Panc1 (cell line): ENCODE measurements at regions not wholly inside any gene's neighbourhood (a gene's known extent, or its start where the extent isn't known, plus 50 kb on each side); places are given as distances from the start of the nearest gene placed in this dataset.

Source experiments
- ATAC-seq: fragments of 200-7000 bp; cut with Tn5 transposase; 2 replicates; pipeline ENCODE4 v1.9.1; 2020; ENCODE audit warnings: mild to moderate bottlenecking, moderate library complexity
- BruUV-seq: library from RNA; stranded (reverse); fragments of 400-500 nt; replicated peaks from 2 replicates; lab custom pipeline; 2021; lab: Mats Ljungman, UMichigan
- CTCF ChIA-PET: fragments of 300-600 bp; sonication (Branson Sonifier 250); formaldehyde crosslinking; loops from one replicate; lab custom pipeline; 2022; ENCODE audit warnings: antibody characterized with exemption; lab: Charles Lee
- POLR2A ChIA-PET: fragments of 300-600 bp; sonication (Branson Sonifier 250); formaldehyde crosslinking; loops from one replicate; lab custom pipeline; 2022; ENCODE audit warnings: antibody characterized with exemption; lab: Charles Lee
- DNase-seq: peaks from one replicate; pipeline ENCODE4 v3.0.0-alpha.2; 2010; ENCODE audit warnings: low read depth, low spot score
- H3K27ac ChIP-seq: 2 replicates; pipeline ENCODE4 v1.5.1; 2011; ENCODE audit warnings: mild to moderate bottlenecking, low read length, inconsistent platforms
- H3K27me3 ChIP-seq: fragments of 200-500 bp; sonication (Bioruptor generic); 2 replicates; pipeline ENCODE4 v1.6.0; 2014; ENCODE audit warnings: low read length, inconsistent platforms; ENCODE audit not compliant: control insufficient read depth, insufficient read depth
- H3K36me3 ChIP-seq: fragments of 200-500 bp; sonication (Bioruptor generic); 2 replicates; pipeline ENCODE4 v1.5.1; 2014; ENCODE audit warnings: inconsistent platforms, mild to moderate bottlenecking, low read length, moderate library complexity; ENCODE audit not compliant: control insufficient read depth, insufficient read depth
- H3K4me1 ChIP-seq: 2 replicates; pipeline ENCODE4 v1.5.1; 2011; ENCODE audit warnings: inconsistent platforms, mild to moderate bottlenecking, low read length, moderate library complexity; ENCODE audit not compliant: control insufficient read depth, insufficient read depth
- H3K4me3 ChIP-seq, 2 experiments: 2 replicates each; pipeline ENCODE4 v1.5.1; 2011 to 2012; ENCODE audit warnings: low read depth in 2 of 2, low read length in 2 of 2, mild to moderate bottlenecking in 2 of 2, inconsistent platforms in 1 of 2, moderate library complexity in 1 of 2
- H3K9me3 ChIP-seq: fragments of 200-500 bp; sonication (Bioruptor generic); 2 replicates; pipeline ENCODE4 v1.5.1; 2014; ENCODE audit warnings: low read depth, mild to moderate bottlenecking, inconsistent platforms, low read length, moderate library complexity; ENCODE audit not compliant: control insufficient read depth, insufficient read depth
- POLR2AphosphoS5 ChIP-seq: IDR thresholded peaks from 2 replicates; pipeline ENCODE4 v1.6.1; 2012; ENCODE audit warnings: mild to moderate bottlenecking, low read depth, low read length, moderate library complexity
- SIN3A ChIP-seq: IDR thresholded peaks from 2 replicates; pipeline ENCODE4 v1.6.1; 2012; ENCODE audit warnings: low read depth, mild to moderate bottlenecking, low read length, moderate library complexity, borderline replicate concordance; ENCODE audit not compliant: insufficient read depth
- TCF7L2 ChIP-seq: IDR thresholded peaks from 2 replicates; pipeline ENCODE4 v1.6.1; 2011; ENCODE audit warnings: mild to moderate bottlenecking, low read depth, low read length, inconsistent platforms
- in situ Hi-C: cut with HindIII; loops from 2 replicates; pipeline ENCODE4 v1.10.0; 2016; ENCODE audit warnings: low sequenced_read_pairs, low pct_unique_long_range_greater_than_20kb
- intact Hi-C: fragments of 100-400 bp; cut with micrococcal nuclease; formaldehyde crosslinking; loops from one replicate; pipeline ENCODE4 v1.10.0; 2022; ENCODE audit not compliant: unreplicated experiment
- TF ChIP-seq, protein P1 (sequence below), 2 experiments: IDR thresholded peaks; 2 replicates each; pipeline ENCODE4 v1.6.1; 2011 to 2012; ENCODE audit warnings: low read depth in 2 of 2, control low read depth in 1 of 2, low read length in 1 of 2, mild to moderate bottlenecking in 1 of 2, moderate library complexity in 1 of 2; ENCODE audit not compliant: insufficient read depth in 1 of 2
- TF ChIP-seq, protein P2 (sequence below): fragments of 450-650 bp; IDR thresholded peaks from 2 replicates; pipeline ENCODE4 v1.5.1; 2017; ENCODE audit warnings: mild to moderate bottlenecking

DNA sequence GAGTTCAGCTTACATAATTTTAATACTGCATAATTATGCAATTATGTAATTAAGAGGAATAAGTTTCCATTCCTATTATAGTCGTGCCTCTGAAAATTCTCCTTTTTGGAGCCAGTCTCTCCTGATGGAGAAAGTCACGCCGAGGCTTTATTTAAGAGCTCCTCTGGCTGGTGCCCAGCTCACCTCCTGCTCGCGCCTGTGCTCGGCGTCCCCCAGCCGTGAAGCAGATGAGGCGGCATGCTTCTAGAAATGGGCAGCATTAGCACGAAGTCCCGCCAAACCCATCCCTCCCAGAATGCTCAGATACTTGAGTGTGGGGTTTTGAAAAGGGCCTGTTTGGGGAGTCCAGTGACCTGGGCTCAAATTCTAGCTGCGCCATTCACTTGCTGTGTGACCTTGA is 153.0 kb downstream of the PHETA1 start:
- H3K27me3 ChIP-seq = peaks cover 28% of the 10 kb centered on the region
- H3K4me3 ChIP-seq = no peak overlapping the region
- POLR2A ChIA-PET = no interaction called here
- CTCF ChIA-PET = no interaction called here
- TF ChIP-seq, protein P1, sequence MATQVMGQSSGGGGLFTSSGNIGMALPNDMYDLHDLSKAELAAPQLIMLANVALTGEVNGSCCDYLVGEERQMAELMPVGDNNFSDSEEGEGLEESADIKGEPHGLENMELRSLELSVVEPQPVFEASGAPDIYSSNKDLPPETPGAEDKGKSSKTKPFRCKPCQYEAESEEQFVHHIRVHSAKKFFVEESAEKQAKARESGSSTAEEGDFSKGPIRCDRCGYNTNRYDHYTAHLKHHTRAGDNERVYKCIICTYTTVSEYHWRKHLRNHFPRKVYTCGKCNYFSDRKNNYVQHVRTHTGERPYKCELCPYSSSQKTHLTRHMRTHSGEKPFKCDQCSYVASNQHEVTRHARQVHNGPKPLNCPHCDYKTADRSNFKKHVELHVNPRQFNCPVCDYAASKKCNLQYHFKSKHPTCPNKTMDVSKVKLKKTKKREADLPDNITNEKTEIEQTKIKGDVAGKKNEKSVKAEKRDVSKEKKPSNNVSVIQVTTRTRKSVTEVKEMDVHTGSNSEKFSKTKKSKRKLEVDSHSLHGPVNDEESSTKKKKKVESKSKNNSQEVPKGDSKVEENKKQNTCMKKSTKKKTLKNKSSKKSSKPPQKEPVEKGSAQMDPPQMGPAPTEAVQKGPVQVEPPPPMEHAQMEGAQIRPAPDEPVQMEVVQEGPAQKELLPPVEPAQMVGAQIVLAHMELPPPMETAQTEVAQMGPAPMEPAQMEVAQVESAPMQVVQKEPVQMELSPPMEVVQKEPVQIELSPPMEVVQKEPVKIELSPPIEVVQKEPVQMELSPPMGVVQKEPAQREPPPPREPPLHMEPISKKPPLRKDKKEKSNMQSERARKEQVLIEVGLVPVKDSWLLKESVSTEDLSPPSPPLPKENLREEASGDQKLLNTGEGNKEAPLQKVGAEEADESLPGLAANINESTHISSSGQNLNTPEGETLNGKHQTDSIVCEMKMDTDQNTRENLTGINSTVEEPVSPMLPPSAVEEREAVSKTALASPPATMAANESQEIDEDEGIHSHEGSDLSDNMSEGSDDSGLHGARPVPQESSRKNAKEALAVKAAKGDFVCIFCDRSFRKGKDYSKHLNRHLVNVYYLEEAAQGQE (IDR thresholded peaks at IDR 0.05; ENCODE audit: insufficient read depth in 1 of 2, low read depth in 2 of 2, low read length in 1 of 2) = no peak
- TF ChIP-seq TCF7L2 (no peak), POLR2AphosphoS5 (no peak), SIN3A (no peak)
- ATAC-seq (no peak), DNase-seq (no peak)
- BruUV-seq = no TSS peak
- H3K9me3 ChIP-seq = no peaks in the 10 kb centered on the region
- H3K4me1 ChIP-seq = no peaks in the 10 kb centered on the region
- no peak overlapping the region for H3K27ac ChIP-seq
- H3K36me3 ChIP-seq = no peaks in the 10 kb centered on the region
- in situ Hi-C loops (no loop called here), intact Hi-C loops (no loop called here)

DNA sequence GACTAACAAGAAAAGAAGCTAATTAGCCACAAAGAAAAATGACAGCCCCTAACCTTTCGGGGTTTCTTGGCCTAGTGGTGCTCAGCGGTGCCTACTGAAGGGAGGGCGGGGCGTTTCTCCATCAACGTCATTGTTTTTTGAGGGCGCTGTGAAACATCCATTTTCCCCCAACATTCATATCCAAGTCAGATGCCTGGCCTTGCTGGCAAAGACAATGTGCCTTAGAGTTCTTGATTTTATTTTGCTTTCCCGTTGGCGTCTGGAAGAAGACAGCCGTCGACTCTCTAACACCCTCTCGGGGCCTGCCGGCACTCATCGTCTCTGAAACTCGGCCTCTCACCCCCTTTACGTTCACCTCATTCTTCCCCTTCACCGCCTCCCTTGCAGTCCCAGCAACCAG is 154.5 kb downstream of the PHETA1 start:
- CTCF ChIA-PET = interaction anchor here (0.6 kb wide), 1 partner anchor 42 kb away, joined by 4 read pairs; no protein-coding TSS in a partner anchor
- no peaks in the 10 kb centered on the region for H3K9me3 ChIP-seq
- intact Hi-C loops (no loop called here), in situ Hi-C loops (no loop called here)
- POLR2A ChIA-PET = interaction anchor here (0.7 to 0.8 kb wide), 2 partner anchors 13 to 49 kb away, joined by 3 to 6 read pairs; no protein-coding TSS in a partner anchor
- H3K27ac ChIP-seq = no peak overlapping the region
- no peak for DNase-seq
- H3K36me3 ChIP-seq = no peaks in the 10 kb centered on the region
- peaks cover 31% of the 10 kb centered on the region for H3K27me3 ChIP-seq
- no peaks in the 10 kb centered on the region for H3K4me1 ChIP-seq
- BruUV-seq = no TSS peak
- TF ChIP-seq TCF7L2 = no peak
- TF ChIP-seq SIN3A = no peak
- TF ChIP-seq, protein P1 (IDR thresholded peaks at IDR 0.05; ENCODE audit: insufficient read depth in 1 of 2, low read depth in 2 of 2, low read length in 1 of 2) = no peak
- TF ChIP-seq POLR2AphosphoS5 = no peak
- TF ChIP-seq, protein P2, sequence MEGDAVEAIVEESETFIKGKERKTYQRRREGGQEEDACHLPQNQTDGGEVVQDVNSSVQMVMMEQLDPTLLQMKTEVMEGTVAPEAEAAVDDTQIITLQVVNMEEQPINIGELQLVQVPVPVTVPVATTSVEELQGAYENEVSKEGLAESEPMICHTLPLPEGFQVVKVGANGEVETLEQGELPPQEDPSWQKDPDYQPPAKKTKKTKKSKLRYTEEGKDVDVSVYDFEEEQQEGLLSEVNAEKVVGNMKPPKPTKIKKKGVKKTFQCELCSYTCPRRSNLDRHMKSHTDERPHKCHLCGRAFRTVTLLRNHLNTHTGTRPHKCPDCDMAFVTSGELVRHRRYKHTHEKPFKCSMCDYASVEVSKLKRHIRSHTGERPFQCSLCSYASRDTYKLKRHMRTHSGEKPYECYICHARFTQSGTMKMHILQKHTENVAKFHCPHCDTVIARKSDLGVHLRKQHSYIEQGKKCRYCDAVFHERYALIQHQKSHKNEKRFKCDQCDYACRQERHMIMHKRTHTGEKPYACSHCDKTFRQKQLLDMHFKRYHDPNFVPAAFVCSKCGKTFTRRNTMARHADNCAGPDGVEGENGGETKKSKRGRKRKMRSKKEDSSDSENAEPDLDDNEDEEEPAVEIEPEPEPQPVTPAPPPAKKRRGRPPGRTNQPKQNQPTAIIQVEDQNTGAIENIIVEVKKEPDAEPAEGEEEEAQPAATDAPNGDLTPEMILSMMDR = no peak
- no peak overlapping the region for H3K4me3 ChIP-seq
- ATAC-seq = no peak
